ENCODE measurements at regions not wholly inside any gene's neighbourhood (a gene's known extent, or its start where the extent isn't known, plus 50 kb on each side); places are given as distances from the start of the nearest gene placed in this dataset.

DNA sequence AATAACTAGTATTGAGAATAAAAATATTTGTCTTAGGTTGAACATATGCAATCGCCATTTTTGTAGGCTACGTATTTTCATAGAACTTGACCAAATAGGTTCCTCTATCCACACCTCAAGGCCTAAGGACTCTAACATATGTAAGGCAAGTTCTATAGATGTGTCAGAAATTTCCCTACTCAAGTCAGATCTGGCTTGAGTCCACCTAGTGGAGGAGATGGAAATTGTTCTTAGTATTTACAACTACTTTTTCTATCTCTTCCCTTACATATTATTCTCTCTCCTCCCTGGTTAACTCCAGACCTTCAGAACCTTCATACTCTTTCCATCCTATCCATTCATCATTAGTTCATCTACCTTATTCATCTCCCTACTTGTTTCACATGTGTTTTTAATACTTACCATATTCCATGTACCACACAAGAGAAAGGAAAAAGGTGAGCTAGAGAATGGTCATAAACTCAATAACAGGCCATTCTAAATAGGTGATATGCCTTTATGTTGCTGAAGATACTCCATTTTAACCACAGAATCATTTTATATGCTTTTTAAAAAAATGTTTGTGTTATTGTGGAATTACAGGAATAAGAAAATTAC lies 174.5 kb upstream of the HDAC9 start:
- DNase-seq: peak; percentile 43

DNA sequence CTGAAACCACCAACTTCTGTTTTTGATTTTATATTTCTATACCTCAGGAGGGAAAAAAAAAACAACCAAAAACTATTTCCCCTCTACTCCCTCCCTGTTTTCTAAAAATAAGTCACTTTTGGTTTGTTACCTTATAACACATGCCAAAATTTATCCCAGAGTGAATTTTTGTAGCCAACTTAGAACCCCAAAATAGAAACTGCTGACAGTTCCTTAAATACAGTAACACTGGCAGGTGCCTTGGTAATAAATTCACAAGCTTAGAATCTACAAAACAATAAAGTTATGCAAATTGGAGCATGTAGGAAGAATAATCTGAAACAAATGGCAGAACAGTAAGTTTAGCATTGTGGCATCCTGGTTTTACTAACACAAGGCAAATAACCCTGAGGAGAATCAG lies 165.0 kb upstream of the HDAC9 start:
- no peak for DNase-seq

DNA sequence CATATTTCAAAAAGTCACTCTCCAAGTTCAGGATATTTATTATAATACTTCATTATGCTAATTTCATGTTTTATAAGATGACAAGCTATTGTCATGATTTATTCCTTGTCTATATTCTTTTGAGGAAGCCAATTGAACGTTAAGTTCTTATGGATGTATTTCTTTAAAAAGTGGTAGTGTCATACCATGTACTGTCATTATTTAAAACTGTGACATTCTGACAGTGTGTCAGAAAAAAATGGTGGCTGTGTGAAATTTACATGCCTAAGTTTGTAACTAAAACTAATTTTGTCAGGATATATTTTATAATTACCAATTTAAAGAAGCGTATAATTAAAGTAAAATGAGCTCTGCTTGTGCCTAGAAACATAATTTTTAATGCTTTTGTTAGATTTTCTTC lies 158.9 kb upstream of the HDAC9 start:
- no peak for DNase-seq

DNA sequence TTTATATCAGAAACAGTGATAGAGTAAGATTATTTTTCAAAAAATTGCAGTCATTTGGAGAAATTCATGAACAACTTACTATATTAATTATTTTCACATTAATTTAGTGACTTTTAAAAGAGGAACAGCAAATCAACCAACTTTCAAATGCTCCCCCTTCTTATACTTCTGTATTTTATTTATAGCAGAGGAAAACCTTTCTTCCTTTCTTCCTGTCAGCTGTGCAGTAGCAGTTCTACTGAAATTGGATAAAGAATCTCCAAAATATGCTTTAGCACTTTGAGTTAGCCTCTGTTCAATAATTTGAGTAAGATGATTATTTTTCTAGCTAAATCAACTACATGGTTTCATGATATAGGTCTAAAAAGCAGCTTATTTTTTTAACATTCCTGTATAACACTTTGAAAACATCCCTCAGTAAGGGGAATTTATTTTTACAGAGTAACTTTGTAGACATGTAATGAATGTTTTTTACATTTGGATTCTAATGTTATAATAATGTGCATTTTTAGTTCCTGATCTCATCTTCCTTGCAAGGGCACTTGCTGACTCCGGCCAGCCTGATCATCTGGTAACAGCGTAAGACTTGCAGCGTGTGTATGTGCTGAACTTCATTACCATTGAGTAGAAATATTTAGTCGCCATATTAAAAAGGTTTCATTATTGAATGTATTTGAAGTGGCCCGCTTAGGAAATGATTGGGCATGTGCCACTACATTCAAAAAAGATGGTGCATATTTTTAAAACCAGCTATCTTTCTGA lies 158.3 kb upstream of the HDAC9 start:
- DNase-seq: no peak

DNA sequence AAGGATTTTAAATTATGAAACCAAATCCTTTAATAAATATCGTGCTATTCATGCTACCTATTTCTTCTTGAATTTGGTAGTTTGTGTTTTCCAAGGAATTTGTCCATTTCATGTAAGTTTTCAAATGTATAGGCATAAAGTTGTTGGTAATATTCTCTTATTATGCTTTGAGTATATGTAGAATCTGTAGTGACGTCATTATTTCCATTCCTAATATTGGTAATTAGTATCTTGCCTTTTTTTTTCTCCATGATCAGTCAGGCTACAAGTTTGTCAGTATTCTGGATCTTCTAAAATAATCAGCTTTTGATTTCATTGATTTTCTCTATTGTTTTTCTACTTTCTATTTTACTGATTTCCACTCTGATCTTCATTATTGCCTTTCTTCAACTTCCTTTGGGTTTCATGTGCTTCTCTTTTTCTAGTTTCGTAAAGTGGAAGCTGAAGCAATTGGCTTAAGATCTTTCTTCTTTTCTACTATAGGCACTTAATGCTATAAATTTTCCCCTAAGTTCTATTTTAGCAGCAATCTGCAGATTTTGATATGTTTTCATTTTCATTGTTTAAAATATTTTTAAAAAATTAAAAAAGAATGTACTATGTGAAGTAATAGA lies 156.5 kb upstream of the HDAC9 start:
- DNase-seq: no peak

DNA sequence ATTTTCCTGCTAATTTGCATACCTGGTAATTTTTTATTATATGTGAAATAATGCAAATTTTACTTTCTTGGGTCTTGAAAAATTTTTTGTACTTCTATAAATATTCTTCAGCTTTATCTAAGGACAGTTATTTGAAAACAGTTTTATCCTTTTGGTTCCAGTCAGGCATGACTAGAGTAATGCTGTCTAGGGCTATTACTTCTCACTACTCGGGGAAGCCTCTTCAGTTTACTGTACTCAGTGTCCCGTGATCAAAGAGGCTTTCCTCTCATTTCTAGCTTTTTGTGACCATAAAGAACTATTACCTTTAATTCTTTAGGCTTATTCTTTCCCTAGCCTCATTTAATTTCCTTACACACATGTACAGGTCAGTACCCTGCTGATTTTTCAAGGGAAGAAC lies 153.8 kb upstream of the HDAC9 start:
- no peak for DNase-seq

DNA sequence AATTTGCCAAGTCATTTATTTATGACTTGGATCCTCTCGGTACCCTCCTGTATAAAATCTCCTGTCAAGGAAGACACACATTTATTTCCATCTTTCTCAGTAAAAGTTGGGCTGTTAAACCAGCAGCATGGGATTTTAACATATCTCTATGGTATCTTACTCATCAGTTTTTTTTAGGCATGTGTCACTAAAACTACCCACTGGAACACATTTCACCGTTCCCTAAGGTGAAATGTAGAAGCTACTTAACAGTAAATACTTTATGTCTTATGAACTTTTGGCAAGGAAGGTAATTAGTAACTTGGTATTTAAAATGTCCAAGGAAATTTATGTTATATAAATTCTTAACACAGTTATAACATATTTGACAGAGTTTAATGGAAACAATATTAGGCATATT lies 152.5 kb upstream of the HDAC9 start:
- DNase-seq: no peak

DNA sequence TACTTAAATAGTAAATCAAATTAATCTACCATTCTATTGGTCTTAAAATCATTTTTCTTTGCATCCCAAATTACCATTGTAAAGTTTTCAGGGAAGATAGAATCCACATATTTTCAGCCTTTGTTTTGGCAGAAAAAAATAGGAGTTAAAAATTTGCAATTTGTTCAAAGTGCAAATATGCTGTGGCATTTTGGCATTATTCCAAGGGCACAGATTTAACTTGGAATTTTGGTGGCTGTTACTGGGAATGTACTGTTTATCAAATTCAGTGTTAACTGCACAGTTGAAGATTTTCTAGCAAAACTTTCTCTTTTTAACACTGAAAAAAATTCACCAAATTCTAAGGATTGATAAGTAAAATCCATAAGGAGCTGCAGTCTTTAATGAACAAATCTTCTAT lies 151.0 kb upstream of the HDAC9 start:
- no peak for DNase-seq

DNA sequence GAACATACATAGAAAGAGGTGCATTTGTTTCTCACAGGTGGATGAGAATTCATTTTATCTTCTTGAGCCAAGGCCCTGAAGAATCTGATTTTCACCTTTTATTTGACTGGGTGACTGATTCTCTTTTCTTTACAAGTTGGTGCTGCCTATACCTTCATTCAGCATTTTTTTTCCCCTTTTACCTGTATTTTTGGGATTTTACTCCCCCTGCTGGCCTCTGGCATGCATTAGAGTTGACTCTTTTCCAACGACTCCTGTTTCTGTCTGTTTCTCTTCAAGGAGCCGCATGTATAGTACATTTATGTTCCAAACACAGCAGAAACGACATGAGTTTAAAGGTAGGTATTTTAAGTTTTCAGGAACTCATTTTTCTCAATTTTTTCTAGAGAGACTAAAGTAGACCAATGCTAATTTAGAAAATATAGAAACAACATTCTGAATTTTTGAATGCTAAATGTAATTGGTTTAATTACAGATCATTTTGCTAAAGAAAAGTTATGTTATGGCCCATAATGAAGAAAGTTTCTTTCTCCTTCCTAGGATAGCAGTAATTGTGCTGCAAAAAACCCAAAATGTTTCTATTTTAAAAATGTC lies 149.8 kb upstream of the HDAC9 start:
- peak; percentile 61 for DNase-seq

DNA sequence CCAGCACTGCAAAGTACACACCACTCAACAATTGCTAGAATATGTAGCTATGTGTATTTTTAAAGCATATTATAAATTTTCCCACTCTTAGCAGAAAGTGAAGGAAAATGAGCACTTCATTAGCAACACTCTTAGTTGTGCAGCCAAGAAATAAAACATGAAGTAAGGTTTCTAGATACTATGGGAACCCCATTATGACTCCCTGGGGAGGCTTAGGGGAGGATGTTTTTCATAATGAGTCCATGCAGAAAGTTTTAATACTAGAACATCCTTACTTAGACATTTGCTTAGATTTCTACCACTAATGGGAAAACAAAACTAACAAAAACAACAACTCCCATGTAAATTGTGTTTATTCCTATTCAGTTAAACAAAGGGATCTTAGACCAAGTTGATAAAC lies 148.4 kb upstream of the HDAC9 start:
- no peak for DNase-seq

DNA sequence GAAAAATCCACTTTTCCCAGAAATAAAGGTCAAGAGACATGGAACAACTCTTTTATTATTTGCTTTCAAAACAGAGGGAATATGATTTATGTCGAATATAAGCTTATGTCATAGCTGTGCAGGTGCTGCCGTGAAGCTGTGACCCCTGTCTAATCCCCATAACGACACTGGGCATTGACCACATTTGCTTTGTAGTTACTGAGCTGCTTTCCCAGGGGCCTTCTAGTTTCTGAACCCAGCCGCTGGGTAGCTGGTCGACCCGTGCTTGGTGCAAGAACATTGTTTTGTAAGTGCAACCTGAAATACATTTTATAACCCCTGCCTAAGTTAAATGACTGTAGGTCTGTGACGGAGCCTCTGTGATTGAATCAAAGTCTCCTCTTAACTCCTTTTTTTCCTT lies 144.9 kb upstream of the HDAC9 start:
- DNase-seq: no peak

DNA sequence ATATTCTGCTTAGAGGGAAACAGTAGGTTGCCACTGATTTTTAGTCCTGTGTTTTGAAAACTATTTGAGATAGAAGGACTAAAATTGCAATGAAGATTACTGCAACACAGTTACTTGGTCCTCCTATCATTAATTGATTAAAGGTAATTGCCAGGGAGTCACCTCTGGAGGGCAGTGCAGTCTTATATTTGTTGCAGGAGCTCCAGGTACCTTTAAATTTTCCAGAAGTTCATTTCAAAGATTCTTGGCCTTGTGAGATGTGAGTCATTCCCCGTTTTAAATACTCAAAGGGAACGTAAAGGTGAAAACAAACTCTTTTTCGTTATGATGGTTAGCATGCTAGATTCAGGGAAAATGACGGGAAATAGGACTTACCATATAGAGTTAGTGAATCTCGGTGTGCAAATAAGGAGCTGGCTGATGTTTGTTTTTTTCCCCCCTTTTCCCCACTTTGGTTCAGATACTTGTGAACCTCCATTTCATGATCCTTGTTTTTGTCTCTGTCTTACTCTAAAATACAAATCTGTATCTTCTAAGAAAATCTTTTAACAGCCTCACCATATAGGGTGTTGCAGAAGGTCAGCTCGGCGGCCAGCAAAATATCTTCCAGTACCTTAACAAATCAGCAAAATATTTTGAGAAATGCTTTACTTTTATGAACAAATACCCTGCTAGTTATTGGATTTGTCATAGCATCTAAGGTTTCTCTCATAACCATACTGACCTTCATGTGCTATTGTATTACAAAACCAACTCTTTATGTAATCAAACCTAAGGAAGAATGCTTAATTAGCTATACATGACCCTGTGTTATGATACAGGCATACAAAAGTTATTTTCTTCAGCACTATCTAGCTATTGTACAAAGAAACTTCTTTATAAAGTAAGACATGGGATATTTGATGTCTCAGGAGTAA lies 143.0 kb upstream of the HDAC9 start:
- peak; percentile 59 for DNase-seq

DNA sequence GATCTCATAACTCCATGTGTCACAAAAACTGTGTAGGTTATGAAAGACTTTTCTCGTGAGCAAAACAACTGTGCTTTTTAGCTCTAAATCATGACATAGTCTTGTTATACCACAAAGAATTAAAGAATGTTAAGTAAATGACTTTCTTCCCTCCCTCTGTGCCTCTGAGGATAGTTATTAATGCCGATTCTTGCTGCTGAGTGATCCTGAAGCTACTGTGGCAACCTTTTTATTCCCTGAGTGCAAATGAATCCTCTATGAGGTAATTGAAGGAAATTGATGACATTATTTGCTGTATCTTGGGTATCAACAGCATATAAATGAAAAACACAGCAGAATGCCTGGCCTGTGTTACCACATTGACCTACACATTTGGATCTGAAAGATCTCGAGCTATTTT lies 142.2 kb upstream of the HDAC9 start:
- no peak for DNase-seq

DNA sequence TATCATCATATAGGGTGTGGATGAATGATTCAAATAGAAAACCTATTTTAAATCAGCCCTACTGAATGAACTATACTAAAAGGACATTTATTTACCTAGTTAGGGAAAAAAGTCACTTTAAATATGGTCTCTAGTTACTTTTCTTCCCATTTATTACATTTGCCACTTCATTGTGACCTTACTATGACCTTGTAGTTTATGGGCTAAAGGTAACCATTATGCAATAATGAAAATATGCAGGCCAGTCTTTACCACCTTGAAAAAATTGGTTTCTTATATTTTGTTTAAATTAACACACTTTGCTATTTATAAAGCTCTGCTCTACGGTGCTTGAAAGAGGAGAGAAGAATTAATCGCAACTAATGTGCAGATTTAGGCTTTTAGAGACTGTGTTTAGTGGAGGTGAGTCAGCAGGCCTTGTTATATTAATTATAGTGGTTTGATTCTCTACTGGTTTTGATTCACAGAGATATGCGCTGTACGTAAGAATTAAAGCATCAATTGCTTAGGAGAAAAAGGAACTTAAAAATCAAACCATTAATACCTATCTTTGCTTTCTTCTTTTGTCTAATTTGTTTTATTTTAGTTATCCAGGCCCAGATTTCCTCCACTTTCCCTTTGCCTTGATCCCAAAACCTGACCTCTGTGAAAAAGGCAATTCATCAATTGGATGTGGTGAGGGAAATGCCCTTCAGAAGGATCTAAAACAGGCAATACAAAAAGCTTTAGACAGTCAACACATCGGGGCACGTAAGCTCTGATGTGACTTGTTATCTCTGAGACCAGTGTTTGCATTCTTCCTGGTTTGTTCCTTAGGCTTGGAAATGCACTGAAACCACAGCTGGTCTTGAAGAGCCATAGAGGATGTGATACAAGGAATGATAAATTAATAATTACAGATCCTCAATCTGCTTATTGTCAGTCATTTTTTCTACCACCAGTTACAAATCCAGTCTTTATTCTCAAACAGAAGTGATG lies 141.2 kb upstream of the HDAC9 start:
- no peak for DNase-seq

DNA sequence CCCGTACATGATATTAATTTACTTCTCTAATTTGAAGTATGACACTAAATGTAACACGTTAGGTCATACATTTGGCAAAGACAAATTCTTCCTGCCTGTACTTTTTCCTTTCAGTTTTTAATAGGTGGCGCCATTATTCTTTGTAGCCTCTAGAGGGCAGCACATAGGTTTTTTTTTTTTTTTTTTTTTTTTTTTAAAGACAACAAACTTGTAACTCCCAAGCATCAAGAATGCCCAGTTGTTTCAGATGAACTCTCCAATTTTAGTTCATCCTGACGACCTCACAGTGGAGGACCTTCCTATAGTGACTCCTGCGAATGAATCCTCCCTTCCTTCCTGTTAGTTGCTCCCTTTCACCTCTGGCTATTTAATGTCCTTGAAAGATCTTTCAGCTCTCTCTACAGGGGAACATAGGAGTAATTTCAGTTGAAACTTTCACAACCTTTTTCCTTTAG lies 139.3 kb upstream of the HDAC9 start:
- DNase-seq: peak; percentile 58

DNA sequence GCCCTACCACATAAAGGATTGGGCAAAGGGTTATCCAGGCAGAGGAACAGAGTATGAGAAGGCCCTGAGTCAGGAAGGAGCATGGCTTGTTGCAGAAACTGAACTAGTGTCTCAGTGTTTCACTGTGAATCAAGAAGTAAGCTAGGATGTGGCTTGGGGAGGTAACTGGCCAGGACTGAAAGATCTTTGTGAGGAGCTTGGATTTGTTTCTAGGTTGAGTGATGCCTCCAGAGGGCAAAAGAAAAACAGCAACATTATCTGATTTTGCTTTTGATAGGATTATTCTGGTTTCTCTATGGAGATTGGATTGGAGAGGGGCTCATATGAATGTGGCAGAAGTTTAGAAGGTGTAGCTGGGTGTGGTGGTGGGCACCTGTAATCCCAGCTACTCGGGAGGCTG lies 137.9 kb upstream of the HDAC9 start:
- DNase-seq: no peak

DNA sequence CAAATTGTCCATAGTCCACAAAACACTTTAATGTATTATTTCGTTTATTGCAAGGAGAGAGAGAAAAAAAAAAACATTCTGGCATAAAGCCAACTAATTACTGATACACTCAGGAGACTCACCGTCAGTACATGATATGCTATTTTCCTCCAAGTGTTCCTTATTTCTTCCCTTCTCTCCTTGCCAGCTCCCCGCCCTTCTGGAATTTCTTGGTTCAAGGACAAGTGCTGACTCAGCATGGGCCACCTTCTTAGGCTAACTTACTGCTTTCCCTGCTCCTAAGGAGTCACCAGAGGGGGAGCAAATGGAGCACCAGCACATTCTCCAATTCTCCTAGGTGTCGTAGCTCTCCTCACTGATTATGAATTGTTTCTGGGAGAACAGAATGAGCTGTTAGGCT lies 133.8 kb upstream of the HDAC9 start:
- DNase-seq: no peak

DNA sequence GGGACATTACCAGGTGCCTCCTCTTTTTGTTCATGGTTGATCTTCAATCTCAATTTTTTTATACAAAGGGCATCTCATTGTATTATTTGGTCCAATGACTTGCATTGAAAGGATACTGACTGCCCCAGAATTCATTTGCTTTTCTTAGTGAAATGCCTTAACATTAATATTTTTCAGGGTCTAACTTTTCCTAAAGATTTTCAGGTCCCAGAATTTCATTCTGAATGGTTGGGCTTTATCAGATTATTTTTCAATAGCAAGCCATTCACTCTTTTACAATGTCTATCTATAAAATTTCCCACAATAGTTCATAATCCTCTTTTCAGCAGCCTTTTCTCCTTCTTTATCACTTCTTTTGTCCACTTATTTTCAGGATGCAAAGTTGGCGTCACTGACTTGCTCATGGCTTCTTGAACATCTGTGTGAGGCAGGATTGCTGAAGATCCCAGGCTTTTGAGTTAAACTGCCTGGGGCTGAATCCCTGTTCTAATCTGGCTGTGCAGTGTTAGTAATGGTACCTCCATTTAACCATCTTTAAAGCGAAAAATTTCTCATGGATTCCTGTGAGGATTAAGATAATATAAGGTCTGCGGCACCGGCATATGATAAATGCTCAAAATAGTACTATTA lies 131.7 kb upstream of the HDAC9 start:
- DNase-seq: no peak

DNA sequence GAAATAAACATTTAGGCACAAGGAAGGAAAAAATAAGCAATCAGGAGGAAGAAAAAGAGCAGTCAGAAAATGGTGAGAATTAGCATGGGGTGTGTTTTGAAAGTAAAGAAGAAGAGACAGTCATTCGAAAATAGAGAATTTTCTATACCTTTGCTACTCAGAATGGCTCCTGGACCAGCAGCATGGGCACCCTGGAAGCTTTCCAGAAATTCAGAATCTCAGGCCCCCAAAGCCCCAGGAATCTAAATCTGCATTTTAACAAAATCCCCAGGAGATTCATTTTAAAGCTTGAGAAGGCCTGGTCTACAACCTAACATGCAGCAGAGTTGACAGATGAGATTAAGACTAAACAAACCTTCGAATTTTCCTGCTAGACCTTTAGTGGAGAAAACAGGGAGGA lies 131.2 kb upstream of the HDAC9 start:
- DNase-seq: no peak

DNA sequence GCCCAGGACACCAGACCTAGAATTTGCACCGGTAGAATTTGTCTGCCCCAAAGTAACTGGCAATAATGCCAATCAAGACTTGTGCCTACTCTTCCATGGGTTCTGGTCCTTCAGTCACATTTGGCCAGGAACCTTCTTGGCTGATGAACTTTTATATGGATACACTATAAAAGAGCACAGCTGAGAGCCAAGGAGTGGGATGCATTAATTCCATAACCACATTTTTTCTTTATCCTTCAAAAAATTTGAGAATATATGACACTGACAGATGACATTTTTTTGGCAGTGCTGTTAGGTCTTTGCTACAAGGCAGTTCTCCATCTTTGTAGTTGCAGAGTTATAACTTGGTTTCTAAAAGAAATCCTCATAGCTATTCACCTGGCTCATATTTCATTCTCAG lies 129.2 kb upstream of the HDAC9 start:
- no peak for DNase-seq

DNA sequence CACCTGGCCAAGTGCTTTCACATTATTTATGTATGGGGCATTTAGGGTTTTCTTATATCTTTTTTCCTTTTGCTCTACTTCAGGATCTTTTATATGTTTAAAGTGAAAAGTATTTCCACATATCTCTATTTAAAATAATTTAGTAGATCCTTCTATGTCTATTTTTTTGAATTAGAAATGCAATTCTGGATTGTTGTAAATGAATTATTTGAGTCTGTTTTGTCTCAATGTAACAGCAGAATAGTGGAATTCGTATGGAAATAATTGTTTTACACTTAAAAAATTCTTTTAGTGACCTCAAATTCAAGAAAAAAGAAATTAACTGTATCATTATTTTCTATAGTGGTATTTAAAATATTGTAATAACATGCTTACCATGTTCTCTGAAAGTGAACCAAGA lies 126.5 kb upstream of the HDAC9 start:
- no peak for DNase-seq
